ENCODE measurements at regions not wholly inside any gene's neighbourhood (a gene's known extent, or its start where the extent isn't known, plus 50 kb on each side); places are given as distances from the start of the nearest gene placed in this dataset. TPM values are rescaled to one million over a fixed set of nuclear protein-coding genes. Genes with fewer than 3 reads are reported as not detected.

GRCh38 chr2:12665334-12665733 lies 51.4 kb upstream of the TRIB2 start:
- no peak overlapping the region for H3K4me3 ChIP-seq
- no peak overlapping the region for H2AFZ ChIP-seq (replicated peaks)
- no peak overlapping the region for H3K27ac ChIP-seq
- H3F3A ChIP-seq (ENCODE audit: low read depth) = no peaks in the 10 kb centered on the region
- Mint-ChIP-seq H3K9me3 (peaks cover 7% of the 10 kb centered on the region), H3K27ac (no peak overlapping the region), H3K4me1 (peaks cover 8% of the 10 kb centered on the region), H3K36me3 (no peaks in the 10 kb centered on the region), H3K4me3 (no peak overlapping the region), H3K27me3 (ENCODE audit: insufficient read depth, low read depth) (peaks cover 2% of the 10 kb centered on the region)
- H3K27me3 ChIP-seq = no peaks in the 10 kb centered on the region
- DNase-seq (ENCODE audit: low spot score) = no peak
- H3K9me3 ChIP-seq (ENCODE audit: low read depth) = peaks cover 7% of the 10 kb centered on the region
- H3K79me2 ChIP-seq (ENCODE audit: low read depth) = no peaks in the 10 kb centered on the region
- H3K36me3 ChIP-seq = no peaks in the 10 kb centered on the region
- no peaks in the 10 kb centered on the region for H4K20me1 ChIP-seq (ENCODE audit: low read depth)
- no peak overlapping the region for H3K9ac ChIP-seq
- no peak for TF ChIP-seq EZH2phosphoT487 (IDR thresholded peaks at IDR 0.05)
- no peak for TF ChIP-seq CTCF (IDR thresholded peaks at IDR 0.05)
- no peak for TF ChIP-seq EZH2 (IDR thresholded peaks at IDR 0.05)
- H3K4me2 ChIP-seq = no peak overlapping the region
- H3K4me1 ChIP-seq = no peaks in the 10 kb centered on the region

GRCh38 chr2:12666445-12666844 lies 50.3 kb upstream of the TRIB2 start:
- Mint-ChIP-seq H3K4me3 (no peak overlapping the region), H3K36me3 (no peaks in the 10 kb centered on the region), H3K27ac (no peak overlapping the region), H3K27me3 (ENCODE audit: insufficient read depth, low read depth) (peaks cover 2% of the 10 kb centered on the region), H3K9me3 (peaks cover 7% of the 10 kb centered on the region), H3K4me1 (peaks cover 8% of the 10 kb centered on the region)
- H3F3A ChIP-seq (ENCODE audit: low read depth) = no peaks in the 10 kb centered on the region
- no peaks in the 10 kb centered on the region for H3K4me1 ChIP-seq
- no peak overlapping the region for H3K9ac ChIP-seq
- no peak overlapping the region for H3K4me2 ChIP-seq
- H3K27ac ChIP-seq = no peak overlapping the region
- no peaks in the 10 kb centered on the region for H4K20me1 ChIP-seq (ENCODE audit: low read depth)
- no peak overlapping the region for H2AFZ ChIP-seq (replicated peaks)
- no peaks in the 10 kb centered on the region for H3K36me3 ChIP-seq
- peaks cover 7% of the 10 kb centered on the region for H3K9me3 ChIP-seq (ENCODE audit: low read depth)
- no peaks in the 10 kb centered on the region for H3K27me3 ChIP-seq
- no peaks in the 10 kb centered on the region for H3K79me2 ChIP-seq (ENCODE audit: low read depth)
- no peak overlapping the region for H3K4me3 ChIP-seq
- no peak for DNase-seq (ENCODE audit: low spot score)
- no peak for TF ChIP-seq EZH2 (IDR thresholded peaks at IDR 0.05)
- no peak for TF ChIP-seq EZH2phosphoT487 (IDR thresholded peaks at IDR 0.05)
- TF ChIP-seq CTCF (IDR thresholded peaks at IDR 0.05) = no peak

Small RNA genes lying in the stretch of these regions (microRNA-seq; reads per million reads assigned to microRNA genes)
- gene MIR3681 = not detected

Small RNA genes lying in the stretch of these regions (small RNA-seq; reads per million reads assigned to genes)
- gene MIR3681 (not detected), gene RF00093 (not detected), gene RNU6-843P (not detected)
